GM20431 (cell line): ENCODE measurements at regions not wholly inside any gene's neighbourhood (a gene's known extent, or its start where the extent isn't known, plus 50 kb on each side); places are given as distances from the start of the nearest gene placed in this dataset.

Experiments
- in situ Hi-C: fragments of 300-500 bp; cut with MseI, MboI; formaldehyde crosslinking; loops from one replicate; pipeline ENCODE4 v1.15.0; 2020; ENCODE audit warnings: low sequenced_read_pairs; ENCODE audit not compliant: unreplicated experiment

DNA sequence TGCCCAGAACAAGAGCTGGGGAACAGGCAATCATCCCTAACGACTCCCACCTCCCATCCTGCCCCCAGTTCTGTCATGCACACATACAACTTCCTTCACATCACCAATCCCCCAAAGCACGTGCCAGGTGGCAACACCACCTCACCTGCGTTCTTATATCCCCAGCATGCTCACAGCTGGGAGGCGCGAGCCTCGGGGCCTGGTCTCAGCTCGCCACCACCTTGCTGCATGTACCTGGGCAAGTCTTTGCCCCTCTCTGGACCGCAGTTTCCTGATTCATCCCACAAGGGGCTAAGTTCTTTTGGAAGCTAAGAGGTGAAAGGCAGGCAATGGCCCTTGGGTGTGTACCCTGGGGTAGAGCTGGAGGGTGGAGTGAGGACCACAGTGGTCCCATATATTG is 119.2 kb upstream of the PJA1 start:
- in situ Hi-C loops, result no loop called here

GRCh38 chrX:69282893-69283690 is 117.8 kb upstream of the PJA1 start:
- in situ Hi-C loops, result no loop called here

GRCh38 chrX:69280933-69281332 is 115.7 kb upstream of the PJA1 start:
- in situ Hi-C loops, result no loop called here

DNA sequence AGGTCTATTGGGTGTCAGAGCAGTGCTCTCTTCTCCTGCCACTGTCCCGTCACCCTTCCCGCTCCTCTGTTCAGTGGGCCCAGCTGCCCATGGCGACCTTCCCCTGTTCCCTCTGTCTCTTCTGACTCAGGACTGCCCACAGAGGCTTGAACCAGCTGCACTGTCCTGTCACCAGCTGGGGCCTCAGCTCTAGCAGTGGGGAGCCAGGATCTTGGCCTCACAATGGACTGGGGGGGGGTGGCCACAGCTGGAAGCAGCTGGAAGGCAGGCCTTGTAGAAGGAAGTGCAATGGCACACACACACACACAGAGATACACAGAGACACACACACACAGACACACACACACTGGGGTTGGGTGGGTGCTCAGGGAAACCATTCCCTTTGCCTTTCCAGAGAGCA is 114.0 kb upstream of the PJA1 start:
- in situ Hi-C loops, result no loop called here

DNA sequence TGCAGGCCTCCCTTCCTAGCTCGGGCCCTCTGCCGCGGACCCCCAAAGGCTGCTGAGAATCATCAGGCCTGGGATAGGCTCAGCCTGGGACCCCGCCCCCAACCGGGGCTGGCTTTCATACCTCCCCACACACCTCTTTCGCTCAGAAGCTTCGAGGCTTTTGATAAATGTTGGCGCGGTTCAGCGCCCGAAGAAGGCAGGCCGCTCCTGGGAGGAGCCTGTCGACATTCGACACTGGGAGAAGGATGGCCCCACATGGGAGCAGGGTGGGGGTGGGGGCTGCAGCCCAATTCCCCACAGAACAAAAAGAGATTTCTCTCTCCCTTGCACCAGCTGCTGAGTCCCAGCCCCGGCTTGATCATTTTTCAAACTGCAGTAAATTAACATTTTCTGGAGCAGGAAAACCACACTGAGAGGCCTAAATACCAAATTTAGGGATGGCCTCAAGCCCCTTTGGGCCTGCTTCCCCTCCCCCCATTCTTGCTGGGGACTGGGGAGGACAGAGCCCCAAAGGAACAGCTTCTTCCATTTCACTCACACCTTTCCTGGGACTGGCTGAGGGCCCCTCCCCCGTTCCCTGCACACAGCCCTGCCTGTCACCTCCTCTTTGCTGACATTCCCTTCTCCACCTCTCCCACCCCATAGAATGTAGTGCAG is 112.9 kb upstream of the PJA1 start:
- in situ Hi-C loops, result no loop called here

DNA sequence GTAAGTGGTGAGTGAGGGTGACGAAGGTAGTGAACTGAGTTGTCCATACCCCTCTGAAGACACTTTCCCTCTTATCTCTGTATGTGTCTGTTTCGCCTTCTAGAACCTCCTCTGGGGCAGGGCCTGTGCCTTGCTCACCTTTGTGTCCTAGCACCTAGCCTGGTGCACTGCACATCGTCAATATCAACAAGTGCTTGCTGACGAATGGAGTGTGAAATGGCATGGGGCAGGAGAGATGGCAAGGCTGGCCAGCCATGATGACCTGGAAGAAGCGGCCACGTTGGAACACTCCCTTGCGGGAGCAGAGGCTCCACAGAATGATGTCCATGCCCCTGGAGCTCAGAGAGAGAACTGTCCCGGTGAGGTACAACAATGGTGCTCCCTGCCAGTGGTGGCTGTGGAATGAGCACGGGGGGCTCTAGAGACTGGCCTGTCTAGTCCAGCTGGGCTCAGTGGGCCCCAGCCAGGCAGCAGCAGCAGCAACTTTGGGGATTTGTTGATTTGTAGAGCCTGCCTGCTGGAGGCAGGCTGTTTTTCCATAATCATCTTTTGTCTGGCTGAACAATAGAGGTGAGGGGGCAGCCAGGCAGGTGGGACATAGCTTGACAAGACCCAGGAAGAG is 112.2 kb upstream of the PJA1 start:
- in situ Hi-C loops, result no loop called here

DNA sequence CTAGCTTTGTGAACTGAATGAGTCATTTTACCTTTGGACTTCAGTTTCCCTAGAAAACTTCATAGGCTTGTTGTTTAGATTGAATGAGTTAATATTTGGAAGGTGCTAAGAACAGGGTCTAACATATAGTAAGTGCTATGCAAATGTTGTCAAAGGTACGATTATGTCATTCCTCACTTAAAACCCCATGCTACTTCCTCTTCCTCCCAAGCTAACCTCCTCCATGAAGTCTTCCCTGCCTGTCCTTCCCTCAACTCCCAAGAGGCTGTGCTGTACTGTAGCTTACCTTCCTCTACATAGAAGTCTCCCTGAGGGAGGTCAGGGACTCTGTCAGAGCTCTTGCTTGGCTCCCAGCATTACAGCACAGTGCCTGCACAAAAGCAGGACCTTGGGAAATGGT is 103.4 kb upstream of the PJA1 start:
- in situ Hi-C loops, result no loop called here

DNA sequence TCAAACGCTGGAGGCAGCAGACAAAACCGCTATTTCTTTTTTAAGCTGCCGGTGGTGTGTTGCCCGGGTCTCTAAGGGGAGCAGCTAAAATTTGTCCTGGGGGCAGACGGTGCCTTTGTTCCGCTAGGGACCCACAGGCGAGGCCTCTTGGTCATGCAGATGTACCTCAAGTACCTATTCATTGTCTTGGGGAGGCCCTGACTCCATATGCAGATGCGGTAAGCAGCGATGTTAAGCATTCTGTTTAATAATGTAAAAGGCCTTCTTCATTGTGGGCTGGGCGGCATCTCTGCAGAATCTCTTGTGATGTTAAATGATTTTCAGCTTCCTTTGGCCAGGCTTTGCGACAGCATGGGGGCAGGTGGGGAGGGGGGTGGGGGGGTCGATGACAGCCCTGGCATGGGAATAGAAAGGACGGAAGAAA is 98.9 kb upstream of the PJA1 start:
- in situ Hi-C loops, result no loop called here

DNA sequence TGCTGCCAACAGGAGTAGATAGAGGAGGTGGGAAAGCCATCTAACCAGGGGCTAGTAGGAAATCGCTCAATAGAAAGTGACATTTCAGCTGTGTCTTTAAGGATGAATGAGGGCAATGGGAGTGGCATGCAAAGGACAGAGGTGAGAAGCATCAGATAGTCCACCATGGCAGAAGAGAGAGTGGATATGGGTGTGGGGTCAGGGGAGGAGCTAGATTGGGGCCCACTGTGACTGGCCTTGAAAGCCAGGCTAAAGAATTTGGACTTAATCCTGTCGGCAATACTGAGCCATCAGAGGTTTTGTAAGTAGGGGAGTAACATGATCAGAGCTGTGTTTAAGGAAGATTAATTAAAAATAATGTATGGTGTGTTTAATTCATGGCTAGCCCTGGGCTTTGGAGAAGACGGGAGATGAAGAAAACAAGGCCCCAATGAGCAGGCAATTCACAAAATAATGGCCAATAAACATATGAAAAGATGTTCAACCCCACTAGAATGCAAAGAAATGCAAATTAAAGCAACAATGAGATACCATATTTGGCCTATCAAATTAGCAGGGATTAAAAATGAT is 98.1 kb upstream of the PJA1 start:
- in situ Hi-C loops, result no loop called here

DNA sequence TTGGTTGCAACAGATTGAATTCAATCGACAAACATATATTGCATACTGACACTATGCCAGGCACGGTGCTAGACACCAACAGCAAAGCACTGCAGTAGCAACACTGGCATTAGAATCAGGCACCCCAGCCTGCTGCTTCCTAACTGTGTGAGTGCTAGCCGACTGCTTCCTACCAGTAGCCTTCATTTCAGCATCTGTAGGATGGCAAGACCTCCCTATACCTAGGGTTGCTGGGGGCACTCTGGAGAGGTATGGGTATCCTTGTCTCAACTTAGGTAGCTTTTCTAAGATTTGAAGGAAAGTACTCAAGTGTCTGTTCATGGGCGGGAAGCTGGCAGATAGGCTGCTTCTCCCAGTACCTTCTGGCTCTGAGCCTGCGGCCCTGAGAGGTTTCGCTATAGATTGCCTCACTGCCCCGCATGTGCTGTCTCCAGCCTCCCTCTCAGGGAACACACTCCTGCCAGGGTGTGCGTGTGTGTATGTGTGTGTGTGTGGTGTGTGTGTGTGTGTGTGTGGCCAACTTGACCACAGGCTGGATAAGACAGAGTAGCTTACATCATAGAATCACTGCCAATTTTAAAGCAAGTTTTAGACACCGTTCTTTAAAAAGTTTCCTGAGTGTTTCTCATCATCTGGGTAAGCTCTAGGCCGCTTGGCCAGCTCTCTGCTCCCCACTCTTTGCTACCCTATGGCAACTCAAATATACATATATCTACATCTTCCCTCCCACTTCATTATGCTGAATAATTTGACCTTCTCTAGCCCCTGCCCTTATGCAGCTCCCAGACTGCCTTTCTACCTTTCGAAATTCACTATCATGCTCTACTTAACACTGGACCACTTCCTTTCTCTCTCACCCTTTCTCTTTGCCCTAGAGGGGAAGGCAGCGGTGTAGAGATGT is 97.0 kb upstream of the PJA1 start:
- in situ Hi-C loops, result no loop called here

GRCh38 chrX:69260169-69260568 is 94.9 kb upstream of the PJA1 start:
- in situ Hi-C loops, result no loop called here

DNA sequence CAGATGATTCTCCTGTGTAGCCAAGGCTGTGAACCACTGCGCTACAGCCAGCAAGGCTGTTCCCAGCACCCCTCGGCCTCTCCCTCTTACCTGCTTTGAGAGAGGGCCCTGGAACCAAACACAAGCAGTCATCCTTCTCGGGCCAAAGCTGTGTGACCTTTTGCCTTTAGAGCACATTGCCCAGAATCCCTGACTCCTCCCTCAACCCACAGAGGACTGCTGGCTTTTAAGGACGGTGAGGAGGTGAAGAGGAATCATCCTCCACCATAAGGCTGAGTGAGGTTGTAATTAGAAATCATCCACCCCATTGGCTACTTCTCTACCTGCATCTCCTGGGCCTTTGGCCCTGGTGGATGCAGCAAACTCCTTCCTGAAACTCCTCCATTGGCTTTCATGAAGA is 93.6 kb upstream of the PJA1 start:
- in situ Hi-C loops, result no loop called here

DNA sequence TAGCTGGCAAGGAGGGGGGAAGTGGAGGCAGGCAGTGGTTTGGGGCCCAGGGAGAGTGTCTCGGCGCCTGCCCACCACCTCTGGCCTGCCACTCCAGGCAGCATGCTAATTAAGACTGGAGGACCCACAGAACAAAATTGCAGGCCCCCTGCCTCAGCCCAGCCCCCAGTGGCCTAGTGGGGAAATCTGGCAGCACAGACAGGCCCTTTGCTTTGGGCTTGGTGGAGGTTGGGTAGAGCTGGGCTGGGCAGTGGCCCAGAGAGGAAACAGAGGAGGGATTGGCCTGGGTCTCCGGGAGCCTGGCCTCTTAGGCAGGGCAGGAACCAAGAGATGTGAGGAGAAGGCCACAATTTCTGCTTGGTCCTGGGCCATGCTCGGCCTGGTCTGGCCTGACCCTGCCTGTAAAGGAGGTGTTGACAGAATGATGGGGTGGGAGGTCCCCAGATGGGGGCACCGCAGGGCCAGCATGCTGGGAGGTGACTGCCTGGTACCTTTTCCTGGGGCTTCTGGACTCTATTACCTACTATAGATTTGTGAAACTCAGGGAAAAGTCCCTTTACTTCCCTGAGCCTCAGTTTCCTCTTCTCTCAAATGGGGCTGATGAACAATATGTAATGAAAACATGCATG is 92.4 kb upstream of the PJA1 start:
- in situ Hi-C loops, result no loop called here

GRCh38 chrX:69256291-69256565 is 91.0 kb upstream of the PJA1 start:
- in situ Hi-C loops, result no loop called here

GRCh38 chrX:69255441-69256290 is 90.4 kb upstream of the PJA1 start:
- in situ Hi-C loops, result no loop called here

DNA sequence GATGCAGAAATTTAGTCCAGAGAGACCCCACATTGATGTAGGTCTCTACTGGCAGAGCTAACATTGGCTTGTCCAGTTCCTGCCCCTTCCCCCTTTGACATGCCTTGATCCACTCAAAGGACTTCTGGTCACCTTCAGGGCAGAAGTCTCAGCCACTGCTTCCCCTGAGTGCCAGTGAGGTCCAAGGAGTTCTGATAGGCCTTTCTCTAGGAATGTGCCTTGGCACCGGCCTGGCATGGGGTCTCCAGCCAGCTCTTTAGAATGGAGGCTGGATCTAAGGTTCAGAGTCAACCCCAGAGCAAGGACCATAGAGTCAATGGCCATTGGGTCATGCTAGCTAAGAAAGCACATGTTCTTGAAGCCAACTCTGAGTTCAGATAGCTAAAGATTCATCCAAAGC is 88.6 kb upstream of the PJA1 start:
- in situ Hi-C loops, result no loop called here

DNA sequence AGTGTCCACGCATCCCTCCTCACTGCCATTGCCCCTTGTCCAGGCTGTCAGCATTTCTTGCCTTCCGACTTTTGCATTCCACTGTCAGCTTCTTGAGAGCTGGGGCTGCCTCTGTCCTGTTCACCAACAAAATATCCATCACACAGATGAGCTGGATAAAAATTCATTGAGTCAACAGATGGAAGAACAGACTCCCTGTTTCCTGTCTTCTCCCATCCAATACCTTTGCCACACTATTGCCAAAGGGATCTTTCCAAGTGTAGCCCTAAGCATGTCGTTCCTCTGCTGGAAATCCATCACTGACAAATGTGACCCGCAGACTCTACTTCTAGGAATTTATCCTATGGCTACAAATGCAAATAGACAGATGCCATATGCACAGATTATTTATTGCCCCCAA is 78.0 kb upstream of the PJA1 start:
- in situ Hi-C loops, result no loop called here

- in situ Hi-C loops, result no loop called here
These were observed 73.6 kb upstream of the PJA1 start for GRCh38 chrX:69238887-69239231.
